ENCODE measurements at regions not wholly inside any gene's neighbourhood (a gene's known extent, or its start where the extent isn't known, plus 50 kb on each side); places are given as distances from the start of the nearest gene placed in this dataset.

GRCh38 chr15:93720607-93721006, 510.8 kb upstream of the MCTP2 start:
- Histone ChIP-seq H3K4me1 (ENCODE audit: control insufficient read depth in 1 of 2, insufficient read depth in 2 of 2, low read length in 2 of 2) (no peaks in the 10 kb centered on the region), H4K91ac (ENCODE audit: low read depth, low read length) (no peak overlapping the region), H2BK120ac (ENCODE audit: insufficient read depth, low read length, poor library complexity) (no peak overlapping the region), H2BK5ac (ENCODE audit: low read depth, low read length, poor library complexity) (no peak overlapping the region), H3K4me3 (ENCODE audit: low read depth, low read length) (no peak overlapping the region), H2AK5ac (ENCODE audit: low read length) (no peak overlapping the region), H2BK12ac (ENCODE audit: low read length) (no peak overlapping the region), H3K4ac (ENCODE audit: low read depth, low read length) (no peak overlapping the region), H4K12ac (ENCODE audit: low read depth, low read length) (no peak overlapping the region), H3K4me2 (ENCODE audit: low read length) (no peak overlapping the region), H3K18ac (ENCODE audit: low read length) (no peak overlapping the region), H3K9ac (ENCODE audit: low read length) (no peak overlapping the region), H3K36me3 (ENCODE audit: control insufficient read depth in 1 of 2, insufficient read depth in 2 of 2, low read length in 2 of 2) (no peaks in the 10 kb centered on the region), H3K27me3 (ENCODE audit: insufficient read depth, low read length) (no peaks in the 10 kb centered on the region), H3K14ac (ENCODE audit: low read length) (no peak overlapping the region), H3K27ac (ENCODE audit: low read depth, low read length) (no peak overlapping the region), H4K8ac (ENCODE audit: low read depth, low read length) (no peak overlapping the region), H3K79me2 (ENCODE audit: control insufficient read depth, insufficient read depth, low read length, poor library complexity) (no peaks in the 10 kb centered on the region), H3K9me3 (ENCODE audit: insufficient read depth, low read depth, low read length) (no peaks in the 10 kb centered on the region), H3K23ac (ENCODE audit: low read length) (no peak overlapping the region), H3K79me1 (ENCODE audit: low read length) (no peaks in the 10 kb centered on the region), H2AFZ (ENCODE audit: insufficient read depth, low read length, poor library complexity) (no peak overlapping the region)
- WGBS (ENCODE audit: extremely low coverage, insufficient coverage, insufficient read length) = no CpG with 5 or more reads among the region's 3 CpGs
- no peak for DNase-seq

- no peaks in the 10 kb centered on the region for H3K4me1 ChIP-seq (ENCODE audit: control insufficient read depth in 1 of 2, insufficient read depth in 2 of 2, low read length in 2 of 2)
- peak in 1 of 2 donors; percentile 20 for DNase-seq
- no peak overlapping the region for H3K4me3 ChIP-seq (ENCODE audit: low read depth, low read length)
- H2BK120ac ChIP-seq (ENCODE audit: insufficient read depth, low read length, poor library complexity) = no peak overlapping the region
- H3K36me3 ChIP-seq (ENCODE audit: control insufficient read depth in 1 of 2, insufficient read depth in 2 of 2, low read length in 2 of 2) = no peaks in the 10 kb centered on the region
- no peak overlapping the region for H2AK5ac ChIP-seq (ENCODE audit: low read length)
- H2AFZ ChIP-seq (ENCODE audit: insufficient read depth, low read length, poor library complexity) = no peak overlapping the region
- H3K27ac ChIP-seq (ENCODE audit: low read depth, low read length) = no peak overlapping the region
- no peak overlapping the region for H3K14ac ChIP-seq (ENCODE audit: low read length)
- H3K18ac ChIP-seq (ENCODE audit: low read length) = no peak overlapping the region
- no peak overlapping the region for H3K4me2 ChIP-seq (ENCODE audit: low read length)
- H3K79me1 ChIP-seq (ENCODE audit: low read length) = no peaks in the 10 kb centered on the region
- no peaks in the 10 kb centered on the region for H3K27me3 ChIP-seq (ENCODE audit: insufficient read depth, low read length)
- no peak overlapping the region for H3K4ac ChIP-seq (ENCODE audit: low read depth, low read length)
- no peak overlapping the region for H2BK12ac ChIP-seq (ENCODE audit: low read length)
- no peak overlapping the region for H3K23ac ChIP-seq (ENCODE audit: low read length)
- H3K9ac ChIP-seq (ENCODE audit: low read length) = no peak overlapping the region
- no CpG with 5 or more reads among the region's 2 CpGs for WGBS (ENCODE audit: extremely low coverage, insufficient coverage, insufficient read length)
- H3K79me2 ChIP-seq (ENCODE audit: control insufficient read depth, insufficient read depth, low read length, poor library complexity) = no peaks in the 10 kb centered on the region
- H3K9me3 ChIP-seq (ENCODE audit: insufficient read depth, low read depth, low read length) = no peaks in the 10 kb centered on the region
- no peak overlapping the region for H4K12ac ChIP-seq (ENCODE audit: low read depth, low read length)
- no peak overlapping the region for H4K91ac ChIP-seq (ENCODE audit: low read depth, low read length)
- H2BK5ac ChIP-seq (ENCODE audit: low read depth, low read length, poor library complexity) = no peak overlapping the region
- H4K8ac ChIP-seq (ENCODE audit: low read depth, low read length) = no peak overlapping the region
Observed at GRCh38 chr15:93719921-93720351, 511.4 kb upstream of the MCTP2 start.

GRCh38 chr15:93716615-93717231, 514.6 kb upstream of the MCTP2 start:
- no CpG with 5 or more reads among the region's 5 CpGs for WGBS (ENCODE audit: extremely low coverage, insufficient coverage, insufficient read length)
- Histone ChIP-seq H3K9me3 (ENCODE audit: insufficient read depth, low read depth, low read length) (no peaks in the 10 kb centered on the region), H3K4me3 (ENCODE audit: low read depth, low read length) (no peak overlapping the region)

GRCh38 chr15:93709708-93710107, 521.7 kb upstream of the MCTP2 start:
- no CpG with 5 or more reads among the region's 1 CpG for WGBS (ENCODE audit: extremely low coverage, insufficient coverage, insufficient read length)
- H3K23ac ChIP-seq (ENCODE audit: low read length) = no peak overlapping the region
- no peak overlapping the region for H4K91ac ChIP-seq (ENCODE audit: low read depth, low read length)
- H3K18ac ChIP-seq (ENCODE audit: low read length) = no peak overlapping the region
- no peak overlapping the region for H3K4me2 ChIP-seq (ENCODE audit: low read length)
- no peaks in the 10 kb centered on the region for H3K4me1 ChIP-seq (ENCODE audit: control insufficient read depth in 1 of 2, insufficient read depth in 2 of 2, low read length in 2 of 2)
- no peak overlapping the region for H2BK12ac ChIP-seq (ENCODE audit: low read length)
- H3K4ac ChIP-seq (ENCODE audit: low read depth, low read length) = no peak overlapping the region
- H4K8ac ChIP-seq (ENCODE audit: low read depth, low read length) = no peak overlapping the region
- no peak overlapping the region for H3K27ac ChIP-seq (ENCODE audit: low read depth, low read length)
- no peak overlapping the region for H2AK5ac ChIP-seq (ENCODE audit: low read length)
- DNase-seq = peak in 1 of 2 donors; percentile 42
- no peak overlapping the region for H3K9ac ChIP-seq (ENCODE audit: low read length)
- no peak overlapping the region for H4K12ac ChIP-seq (ENCODE audit: low read depth, low read length)
- H3K9me3 ChIP-seq (ENCODE audit: insufficient read depth, low read depth, low read length) = no peaks in the 10 kb centered on the region
- no peak overlapping the region for H2BK120ac ChIP-seq (ENCODE audit: insufficient read depth, low read length, poor library complexity)
- H3K4me3 ChIP-seq (ENCODE audit: low read depth, low read length) = no peak overlapping the region
- H3K36me3 ChIP-seq (ENCODE audit: control insufficient read depth in 1 of 2, insufficient read depth in 2 of 2, low read length in 2 of 2) = no peaks in the 10 kb centered on the region
- H3K14ac ChIP-seq (ENCODE audit: low read length) = no peak overlapping the region
- no peaks in the 10 kb centered on the region for H3K27me3 ChIP-seq (ENCODE audit: insufficient read depth, low read length)
- H3K79me2 ChIP-seq (ENCODE audit: control insufficient read depth, insufficient read depth, low read length, poor library complexity) = no peaks in the 10 kb centered on the region
- no peak overlapping the region for H2BK5ac ChIP-seq (ENCODE audit: low read depth, low read length, poor library complexity)
- no peak overlapping the region for H2AFZ ChIP-seq (ENCODE audit: insufficient read depth, low read length, poor library complexity)
- no peaks in the 10 kb centered on the region for H3K79me1 ChIP-seq (ENCODE audit: low read length)

More at GRCh38 chr15:93716615-93717231, 514.6 kb upstream of the MCTP2 start:
- no peak overlapping the region for H3K23ac ChIP-seq (ENCODE audit: low read length)
- no peaks in the 10 kb centered on the region for H3K27me3 ChIP-seq (ENCODE audit: insufficient read depth, low read length)
- no peak overlapping the region for H3K27ac ChIP-seq (ENCODE audit: low read depth, low read length)
- H3K4me1 ChIP-seq (ENCODE audit: control insufficient read depth in 1 of 2, insufficient read depth in 2 of 2, low read length in 2 of 2) = no peaks in the 10 kb centered on the region
- H2BK12ac ChIP-seq (ENCODE audit: low read length) = no peak overlapping the region
- no peak overlapping the region for H2AFZ ChIP-seq (ENCODE audit: insufficient read depth, low read length, poor library complexity)
- no peak overlapping the region for H2AK5ac ChIP-seq (ENCODE audit: low read length)
- H3K9ac ChIP-seq (ENCODE audit: low read length) = no peak overlapping the region
- H4K12ac ChIP-seq (ENCODE audit: low read depth, low read length) = no peak overlapping the region
- no peak for DNase-seq
- H3K79me2 ChIP-seq (ENCODE audit: control insufficient read depth, insufficient read depth, low read length, poor library complexity) = no peaks in the 10 kb centered on the region
- no peak overlapping the region for H3K18ac ChIP-seq (ENCODE audit: low read length)
- H2BK120ac ChIP-seq (ENCODE audit: insufficient read depth, low read length, poor library complexity) = no peak overlapping the region
- no peak overlapping the region for H4K91ac ChIP-seq (ENCODE audit: low read depth, low read length)
- no peaks in the 10 kb centered on the region for H3K36me3 ChIP-seq (ENCODE audit: control insufficient read depth in 1 of 2, insufficient read depth in 2 of 2, low read length in 2 of 2)
- H4K8ac ChIP-seq (ENCODE audit: low read depth, low read length) = no peak overlapping the region
- no peak overlapping the region for H2BK5ac ChIP-seq (ENCODE audit: low read depth, low read length, poor library complexity)
- no peaks in the 10 kb centered on the region for H3K79me1 ChIP-seq (ENCODE audit: low read length)
- H3K4me2 ChIP-seq (ENCODE audit: low read length) = no peak overlapping the region
- no peak overlapping the region for H3K4ac ChIP-seq (ENCODE audit: low read depth, low read length)
- H3K14ac ChIP-seq (ENCODE audit: low read length) = no peak overlapping the region

All from trophoblast cell (in vitro differentiated cells and primary cell).